ENCODE measurements at regions not wholly inside any gene's neighbourhood (a gene's known extent, or its start where the extent isn't known, plus 50 kb on each side); places are given as distances from the start of the nearest gene placed in this dataset.

GRCh38 chr20:57867807-57868206, 158.0 kb upstream of the PMEPA1 start:
- DNase-seq = no peak

DNA sequence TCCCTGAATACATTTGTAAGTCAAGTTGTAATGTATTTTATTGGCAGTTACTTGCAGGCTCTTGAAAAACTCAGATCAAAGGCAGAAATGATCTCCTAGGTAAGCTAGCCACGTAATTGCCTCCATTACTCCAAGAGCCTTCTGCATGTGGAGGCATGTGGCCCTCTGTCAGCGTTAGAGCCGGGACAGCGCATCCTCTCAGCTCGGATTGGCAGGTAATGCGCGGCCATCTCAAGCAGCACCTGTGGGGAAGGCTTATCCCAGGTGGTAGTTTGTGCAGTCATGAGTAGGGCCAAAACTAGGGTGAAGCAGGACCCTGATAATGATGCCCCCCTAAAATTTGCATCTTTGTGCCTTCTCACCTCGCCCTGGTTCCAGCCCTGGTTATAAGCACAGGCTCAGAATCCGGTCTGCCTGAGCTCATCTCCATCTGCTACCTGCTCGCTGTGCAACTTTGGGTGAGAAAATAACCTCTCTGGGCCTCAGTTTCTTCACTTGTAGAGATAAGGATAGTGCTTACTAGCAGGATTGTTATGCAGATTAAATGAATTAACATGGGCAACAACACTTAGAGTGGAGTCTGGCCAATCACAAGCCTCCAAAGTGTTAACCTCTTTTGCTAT, 157.5 kb upstream of the PMEPA1 start:
- peak; percentile 45 for DNase-seq

DNA sequence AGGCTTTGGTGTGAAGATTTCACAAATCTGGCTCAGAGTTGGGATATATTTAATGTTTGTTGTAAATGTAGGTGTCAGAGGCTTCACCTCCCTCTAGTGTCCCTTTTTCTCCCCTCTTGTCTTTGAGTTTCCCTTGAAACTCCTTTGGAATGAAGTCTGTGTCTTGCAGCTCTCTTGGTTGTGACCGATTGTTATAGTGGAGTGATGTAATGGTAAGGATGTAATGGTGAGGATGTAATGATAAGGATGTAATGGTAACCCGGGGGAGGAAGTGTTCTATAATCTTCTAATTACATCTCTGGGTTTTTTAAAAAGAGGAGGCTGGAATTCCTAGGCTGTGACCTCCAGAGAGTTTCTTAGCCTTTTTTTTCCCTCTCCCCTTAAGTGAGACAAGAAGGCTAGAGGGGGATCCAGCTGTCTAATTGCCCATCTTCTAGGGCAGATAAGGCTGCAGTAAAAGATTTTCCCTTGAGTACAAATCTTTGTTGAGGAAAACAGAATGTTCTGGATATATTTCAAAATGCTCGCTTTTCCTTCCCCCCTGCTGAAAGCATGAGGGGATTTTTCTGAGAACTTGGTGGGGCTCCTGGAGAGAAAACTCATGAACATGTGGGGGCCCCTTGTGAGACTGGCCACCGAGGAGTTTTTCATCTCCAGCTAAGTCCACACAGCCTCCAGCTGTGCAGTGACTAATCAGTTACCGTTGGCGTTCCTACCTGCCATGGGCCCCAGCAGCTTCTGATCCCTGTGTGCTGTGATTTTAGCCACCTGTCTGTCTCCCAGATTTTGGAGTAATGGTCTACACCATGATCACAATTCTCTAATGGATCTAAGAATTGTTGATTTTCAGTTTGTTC, 156.7 kb upstream of the PMEPA1 start:
- DNase-seq = peak; percentile 28

DNA sequence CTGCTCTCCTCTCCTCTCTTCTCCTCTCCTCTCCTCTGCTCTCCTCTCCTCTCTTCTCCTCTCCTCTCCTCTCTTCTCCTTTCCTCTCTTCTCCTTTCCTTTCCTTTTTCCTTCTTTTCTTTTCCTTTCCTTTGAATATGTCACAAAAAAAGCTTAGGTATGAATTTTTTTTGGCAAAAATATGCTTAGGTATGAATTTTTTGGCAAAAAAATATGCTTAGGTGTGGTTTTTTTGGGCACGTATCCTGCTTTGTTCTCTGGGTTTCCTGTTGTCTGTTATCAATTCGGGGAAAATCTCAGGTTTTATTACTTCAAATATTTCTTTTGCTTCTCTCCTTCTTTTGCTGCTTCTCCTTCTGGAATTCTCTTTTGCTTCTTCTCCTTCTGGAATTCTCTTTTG, 155.5 kb upstream of the PMEPA1 start:
- no peak for DNase-seq

GRCh38 chr20:57860576-57860975, 150.8 kb upstream of the PMEPA1 start:
- DNase-seq = peak; percentile 28

- DNase-seq = no peak
Observed at GRCh38 chr20:57857969-57858368, 148.2 kb upstream of the PMEPA1 start.

GRCh38 chr20:57857118-57857517, 147.3 kb upstream of the PMEPA1 start:
- no peak for DNase-seq

DNA sequence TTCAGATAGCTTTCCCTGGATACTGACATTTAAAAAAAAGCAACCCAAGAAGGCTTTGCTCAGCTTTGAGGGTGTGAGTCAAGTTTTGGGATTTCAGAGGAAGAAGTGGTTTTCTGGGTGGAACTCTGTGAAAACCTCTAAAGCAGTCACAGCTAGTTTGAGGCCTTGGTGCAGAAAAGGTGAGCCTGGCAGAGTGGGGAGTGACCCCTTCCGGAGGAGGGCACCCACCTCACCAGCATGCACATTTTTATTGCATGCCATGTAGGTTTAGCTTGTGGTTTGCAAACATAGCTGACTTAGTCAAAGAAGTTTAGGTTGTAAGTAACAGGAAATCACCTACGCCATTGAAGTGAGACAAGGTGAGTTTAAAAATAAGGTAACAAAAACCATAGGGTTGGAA, 146.8 kb upstream of the PMEPA1 start:
- peak; percentile 36 for DNase-seq

- peak; percentile 7 for DNase-seq
Observed at GRCh38 chr20:57851796-57852195, 142.0 kb upstream of the PMEPA1 start.

DNA sequence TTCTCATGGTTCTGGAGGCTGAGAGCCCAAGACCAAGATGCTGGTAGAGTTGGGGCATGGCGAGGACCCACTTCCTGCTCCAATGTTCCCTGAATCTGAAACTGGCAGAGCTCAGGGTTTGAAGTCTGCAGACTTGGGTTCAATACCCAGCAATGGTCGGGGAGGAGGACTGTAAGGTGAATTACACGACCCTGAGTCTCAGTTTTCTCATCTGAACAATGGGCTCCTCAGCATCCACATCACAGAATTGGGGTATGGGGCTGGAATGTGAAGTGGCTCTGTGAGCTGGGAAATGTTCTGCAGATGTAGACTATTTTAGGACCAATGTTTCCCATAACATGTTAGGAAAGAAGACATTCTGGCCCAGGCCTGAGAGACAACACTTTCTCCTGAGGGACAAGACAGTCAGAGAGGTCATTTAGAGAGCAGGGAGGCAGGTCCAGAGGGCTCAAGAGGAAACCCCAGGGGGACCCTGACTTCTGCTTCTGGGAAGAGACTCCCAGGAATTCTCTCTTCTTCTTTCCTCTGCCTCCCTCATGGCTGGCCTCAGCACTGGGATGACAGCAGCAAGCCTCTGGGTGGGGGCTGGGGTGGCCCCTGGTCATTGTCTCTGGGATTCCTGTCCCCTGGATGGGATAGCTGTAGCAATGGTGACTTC, 141.3 kb upstream of the PMEPA1 start:
- DNase-seq = peak; percentile 35

- peak; percentile 33 for DNase-seq
Observed at GRCh38 chr20:57849521-57850215, 139.9 kb upstream of the PMEPA1 start.

DNA sequence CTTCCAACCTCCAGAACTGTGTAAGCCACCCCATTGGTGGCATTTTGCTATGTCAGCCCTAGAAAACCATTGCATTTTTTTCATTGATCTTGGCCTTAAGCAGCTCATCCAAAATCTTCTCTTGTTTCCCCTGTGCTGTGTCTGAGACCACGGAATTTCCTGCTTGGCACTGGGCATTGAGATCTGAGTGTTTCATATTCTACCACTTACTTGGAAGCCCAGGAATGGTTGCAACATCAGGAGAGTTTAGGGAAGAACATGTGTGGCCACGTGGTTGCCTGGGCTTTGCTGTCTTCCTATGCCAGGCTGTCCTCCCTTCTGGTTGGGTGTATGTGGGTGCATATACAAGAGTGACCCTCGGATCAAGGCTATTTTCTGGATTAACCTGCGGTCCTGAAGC, 139.3 kb upstream of the PMEPA1 start:
- no peak for DNase-seq

- DNase-seq = no peak
Observed at GRCh38 chr20:57848282-57848681, 138.5 kb upstream of the PMEPA1 start.

DNA sequence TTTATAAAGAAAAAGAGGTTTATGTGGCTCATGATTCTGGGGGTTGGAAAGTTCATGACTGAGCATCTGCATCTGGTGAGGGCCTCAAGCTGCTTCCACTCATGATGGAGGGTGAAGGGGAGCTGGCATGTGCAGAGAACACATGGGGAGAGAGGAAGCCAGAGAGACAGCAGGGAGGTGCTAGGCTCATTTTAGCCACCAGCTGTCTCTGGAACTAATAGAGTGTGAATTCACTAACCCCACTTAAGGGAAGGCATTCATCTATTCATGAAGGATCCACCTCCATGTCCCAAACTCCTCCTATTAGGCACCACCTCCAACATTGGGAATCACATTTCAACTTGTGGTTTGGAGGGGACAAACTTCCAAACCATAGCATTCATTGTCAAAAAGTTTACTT, 137.3 kb upstream of the PMEPA1 start:
- DNase-seq = peak; percentile 29

- DNase-seq = peak; percentile 65
Observed at GRCh38 chr20:57844626-57845596, 135.1 kb upstream of the PMEPA1 start.

DNA sequence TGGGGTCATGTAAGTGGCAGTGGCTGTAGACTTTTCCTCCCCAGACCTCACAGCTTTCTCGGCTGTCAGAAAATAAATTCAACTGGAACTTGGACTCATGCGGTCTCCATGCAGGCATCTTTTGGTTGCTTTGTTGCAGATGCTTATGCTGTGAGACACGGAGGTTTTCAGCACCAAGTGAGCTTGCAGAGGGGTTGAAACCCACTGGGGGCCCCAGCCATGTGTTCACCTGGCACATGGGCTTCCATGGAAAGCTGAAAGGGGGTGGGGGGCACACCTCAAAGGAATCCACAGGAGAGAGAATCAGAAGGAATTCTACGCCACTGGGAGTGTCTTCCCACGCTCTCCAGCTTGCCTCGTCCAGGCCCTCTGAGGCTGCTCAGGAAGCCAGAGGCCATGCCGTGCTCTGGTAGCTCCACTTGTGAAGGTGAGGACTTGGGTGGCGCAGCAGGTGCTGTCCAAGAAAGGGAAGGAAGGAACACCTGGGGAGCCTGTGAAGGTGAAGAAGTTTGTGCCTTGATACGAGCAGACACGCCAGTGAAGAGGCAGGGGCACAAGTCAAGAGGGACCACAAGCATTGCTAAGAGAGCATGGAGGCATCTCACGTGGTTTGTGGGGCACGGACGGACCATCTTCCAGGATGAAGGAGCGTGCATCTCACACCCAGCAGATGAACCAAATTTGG, 134.3 kb upstream of the PMEPA1 start:
- DNase-seq = peak; percentile 49

GRCh38 chr20:57842720-57843119, 132.9 kb upstream of the PMEPA1 start:
- DNase-seq = no peak

GRCh38 chr20:57841297-57841866, 131.6 kb upstream of the PMEPA1 start:
- peak; percentile 49 for DNase-seq

DNA sequence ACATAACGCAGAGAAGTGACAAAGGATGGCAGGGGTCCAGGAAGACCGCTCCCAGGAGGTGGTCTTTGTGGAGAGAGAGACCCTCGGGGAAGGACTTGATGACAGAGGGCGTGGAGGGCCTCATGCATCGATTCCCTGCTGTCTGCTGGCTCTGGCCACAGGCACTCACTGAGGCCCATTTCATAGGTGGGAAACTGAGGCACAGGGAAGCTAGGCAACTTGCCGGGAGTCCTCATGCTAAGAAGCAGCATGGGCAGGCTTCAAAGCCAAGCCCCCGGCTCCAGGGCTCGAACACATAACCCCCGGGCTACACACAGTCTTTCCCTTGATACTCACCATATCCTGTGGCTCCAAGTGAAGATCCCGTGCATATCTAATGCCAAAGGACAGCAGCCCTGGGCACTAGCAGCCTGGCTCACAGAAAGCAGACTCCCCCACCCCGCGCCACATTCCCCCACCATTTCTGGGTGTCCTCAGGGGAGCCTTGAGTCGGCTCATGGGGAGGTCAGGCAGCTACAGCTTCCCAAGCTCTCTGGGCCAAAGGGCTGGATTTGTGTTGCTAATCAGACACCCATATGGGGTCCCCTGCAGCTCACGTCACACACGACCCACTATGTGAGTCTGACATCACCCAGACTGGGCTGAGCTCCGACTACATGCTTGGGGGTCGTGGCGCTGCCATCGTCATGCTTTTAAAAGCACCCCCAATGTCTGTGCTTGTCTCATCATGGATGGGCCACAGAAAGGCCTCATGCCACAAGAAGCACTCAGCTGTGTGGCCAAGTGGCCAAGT, 130.9 kb upstream of the PMEPA1 start:
- DNase-seq = peak; percentile 43

DNA sequence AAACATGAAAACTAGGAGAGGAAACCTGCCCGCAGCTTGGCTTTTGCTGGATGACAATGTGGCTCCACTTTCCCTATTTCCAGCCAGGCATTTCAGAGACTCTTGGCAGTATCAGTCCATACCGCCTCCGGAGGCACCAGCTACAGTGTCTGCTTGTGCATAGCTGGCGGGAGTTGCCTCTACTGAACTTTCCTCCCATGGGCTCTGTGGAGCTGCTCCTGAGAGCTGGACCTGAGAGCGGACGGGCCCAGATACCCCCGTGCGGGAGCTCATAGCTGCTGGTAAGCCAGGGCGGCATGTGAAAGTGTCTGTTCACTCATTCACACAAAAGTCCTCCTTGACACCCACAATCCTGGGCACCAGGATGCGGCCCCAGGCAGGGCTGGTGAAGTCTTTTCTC, 130.3 kb upstream of the PMEPA1 start:
- peak; percentile 42 for DNase-seq

Data from islet precursor cell (in vitro differentiated cells).